ENCODE measurements at regions not wholly inside any gene's neighbourhood (a gene's known extent, or its start where the extent isn't known, plus 50 kb on each side); places are given as distances from the start of the nearest gene placed in this dataset.

- Mint-ChIP-seq H3K27ac (no peak overlapping the region), H3K9me3 (no peaks in the 10 kb centered on the region), H3K36me3 (no peaks in the 10 kb centered on the region), H3K4me1 (peaks cover 54% of the 10 kb centered on the region), H3K27me3 (ENCODE audit: low read depth) (no peaks in the 10 kb centered on the region), H3K4me3 (no peak overlapping the region)
- no peak for TF ChIP-seq CTCF (IDR thresholded peaks at IDR 0.05; ENCODE audit: unreplicated experiment)
- DNase-seq (ENCODE audit: low spot score in 2 of 2, unreplicated experiment in 2 of 2), result no peak
These were observed 355.7 kb downstream of the LRRC70 start for GRCh38 chr5:62934319-62934718.

GRCh38 chr5:62933261-62933660, 354.6 kb downstream of the LRRC70 start:
- Mint-ChIP-seq H3K4me3 (no peak overlapping the region), H3K27me3 (ENCODE audit: low read depth) (no peaks in the 10 kb centered on the region), H3K9me3 (no peaks in the 10 kb centered on the region), H3K27ac (no peak overlapping the region), H3K36me3 (no peaks in the 10 kb centered on the region), H3K4me1 (peaks cover 45% of the 10 kb centered on the region)
- TF ChIP-seq CTCF (IDR thresholded peaks at IDR 0.05; ENCODE audit: unreplicated experiment), result no peak
- no peak for DNase-seq (ENCODE audit: low spot score in 2 of 2, unreplicated experiment in 2 of 2)

- Mint-ChIP-seq H3K4me3 (no peak overlapping the region), H3K36me3 (no peaks in the 10 kb centered on the region), H3K4me1 (peaks cover 30% of the 10 kb centered on the region), H3K27ac (no peak overlapping the region), H3K9me3 (peaks cover 6% of the 10 kb centered on the region), H3K27me3 (ENCODE audit: low read depth) (no peaks in the 10 kb centered on the region)
- TF ChIP-seq CTCF (IDR thresholded peaks at IDR 0.05; ENCODE audit: unreplicated experiment), result no peak
- no peak for DNase-seq (ENCODE audit: low spot score in 2 of 2, unreplicated experiment in 2 of 2)
These were observed 352.7 kb downstream of the LRRC70 start for GRCh38 chr5:62931153-62931950.

- H3K9me3 Mint-ChIP-seq, result peaks cover 19% of the 10 kb centered on the region
- no peak for DNase-seq (ENCODE audit: low spot score in 2 of 2, unreplicated experiment in 2 of 2)
- no peak overlapping the region for H3K27ac Mint-ChIP-seq
- H3K4me1 Mint-ChIP-seq, result peaks cover 8% of the 10 kb centered on the region
- no peaks in the 10 kb centered on the region for H3K36me3 Mint-ChIP-seq
- no peaks in the 10 kb centered on the region for H3K27me3 Mint-ChIP-seq (ENCODE audit: low read depth)
- no peak overlapping the region for H3K4me3 Mint-ChIP-seq
- TF ChIP-seq CTCF (IDR thresholded peaks at IDR 0.05; ENCODE audit: unreplicated experiment), result no peak
These were observed 343.6 kb downstream of the LRRC70 start for GRCh38 chr5:62922191-62922590.

- no peak for DNase-seq (ENCODE audit: low spot score in 2 of 2, unreplicated experiment in 2 of 2)
- H3K4me3 Mint-ChIP-seq, result no peak overlapping the region
- H3K36me3 Mint-ChIP-seq, result no peaks in the 10 kb centered on the region
- H3K4me1 Mint-ChIP-seq, result peaks cover 11% of the 10 kb centered on the region
- peaks cover 9% of the 10 kb centered on the region for H3K9me3 Mint-ChIP-seq
- no peaks in the 10 kb centered on the region for H3K27me3 Mint-ChIP-seq (ENCODE audit: low read depth)
- H3K27ac Mint-ChIP-seq, result no peak overlapping the region
- no peak for TF ChIP-seq CTCF (IDR thresholded peaks at IDR 0.05; ENCODE audit: unreplicated experiment)
These were observed 342.2 kb downstream of the LRRC70 start for GRCh38 chr5:62920856-62921255.
